Mammary epithelial cell (primary cell): ENCODE measurements at regions not wholly inside any gene's neighbourhood (a gene's known extent, or its start where the extent isn't known, plus 50 kb on each side); places are given as distances from the start of the nearest gene placed in this dataset.

Source experiments
- EZH2 ChIP-seq: IDR thresholded peaks from 2 replicates; pipeline ENCODE4 v1.6.1; 2012; ENCODE audit warnings: low read length, inconsistent platforms, borderline replicate concordance
- TF ChIP-seq, protein P1 (sequence below), 2 donors: IDR thresholded peaks in 1 of 2; conservative IDR thresholded peaks in 1 of 2; 2 replicates each; pipeline ENCODE4 v1.5.1; 2011 to 2012; ENCODE audit warnings: inconsistent platforms in 2 of 2, low read length in 2 of 2, mild to moderate bottlenecking in 2 of 2, control low read depth in 1 of 2, low read depth in 1 of 2; ENCODE audit not compliant: insufficient read depth in 1 of 2; ENCODE audit errors: extremely low read depth in 1 of 2

DNA sequence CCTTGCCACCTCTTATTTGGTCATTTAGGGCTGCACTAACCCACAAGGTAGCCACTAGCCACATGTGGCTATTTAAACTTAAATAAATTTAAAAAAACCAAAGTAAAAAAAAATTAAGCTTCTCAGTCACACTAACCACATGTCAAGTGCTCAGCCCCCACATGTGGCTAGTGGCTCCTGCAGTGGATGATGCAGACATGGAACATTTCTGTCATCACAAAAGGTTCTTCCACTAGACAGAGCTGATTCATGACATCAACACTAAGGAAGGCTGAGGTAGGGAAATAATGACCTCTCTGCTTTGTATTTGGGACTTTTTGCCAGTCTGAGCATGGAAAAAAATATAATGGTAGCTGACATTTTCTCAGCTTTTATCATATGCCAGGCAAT is 173.0 kb upstream of the FERMT1 start:
- TF ChIP-seq, protein P1, sequence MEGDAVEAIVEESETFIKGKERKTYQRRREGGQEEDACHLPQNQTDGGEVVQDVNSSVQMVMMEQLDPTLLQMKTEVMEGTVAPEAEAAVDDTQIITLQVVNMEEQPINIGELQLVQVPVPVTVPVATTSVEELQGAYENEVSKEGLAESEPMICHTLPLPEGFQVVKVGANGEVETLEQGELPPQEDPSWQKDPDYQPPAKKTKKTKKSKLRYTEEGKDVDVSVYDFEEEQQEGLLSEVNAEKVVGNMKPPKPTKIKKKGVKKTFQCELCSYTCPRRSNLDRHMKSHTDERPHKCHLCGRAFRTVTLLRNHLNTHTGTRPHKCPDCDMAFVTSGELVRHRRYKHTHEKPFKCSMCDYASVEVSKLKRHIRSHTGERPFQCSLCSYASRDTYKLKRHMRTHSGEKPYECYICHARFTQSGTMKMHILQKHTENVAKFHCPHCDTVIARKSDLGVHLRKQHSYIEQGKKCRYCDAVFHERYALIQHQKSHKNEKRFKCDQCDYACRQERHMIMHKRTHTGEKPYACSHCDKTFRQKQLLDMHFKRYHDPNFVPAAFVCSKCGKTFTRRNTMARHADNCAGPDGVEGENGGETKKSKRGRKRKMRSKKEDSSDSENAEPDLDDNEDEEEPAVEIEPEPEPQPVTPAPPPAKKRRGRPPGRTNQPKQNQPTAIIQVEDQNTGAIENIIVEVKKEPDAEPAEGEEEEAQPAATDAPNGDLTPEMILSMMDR (conservative IDR thresholded peaks at IDR 0.05 in 1 of 2, IDR thresholded peaks at IDR 0.05 in 1 of 2; ENCODE audit: extremely low read depth in 1 of 2, insufficient read depth in 1 of 2, low read depth in 1 of 2, low read length in 2 of 2), result no peak
- TF ChIP-seq EZH2, result no peak
